K562 (cell line): ENCODE measurements at regions not wholly inside any gene's neighbourhood (a gene's known extent, or its start where the extent isn't known, plus 50 kb on each side); places are given as distances from the start of the nearest gene placed in this dataset.

Experiments used
- ATAC-seq: fragments of 200-7000 bp; cut with Tn5 transposase; 3 replicates; pipeline ENCODE4 v1.9.1; 2020; ENCODE audit warnings: moderate library complexity
- BruUV-seq: library from RNA; stranded (reverse); fragments of 400-500 nt; replicated peaks from 2 replicates; lab custom pipeline; 2021; lab: Mats Ljungman, UMichigan
- CTCF ChIA-PET: fragments of 300-600 bp; formaldehyde crosslinking; extraction: SDS; loops from one replicate; lab custom pipeline; 2021; ENCODE audit warnings: low intra/inter-chr PET ratio; lab: Yijun Ruan, JAX
- POLR2A ChIA-PET: fragments of 300-600, 350-650 bp; sonication (Branson Sonifier 250); formaldehyde crosslinking; extraction: SDS; loops from one replicate; lab custom pipeline; 2021; ENCODE audit warnings: antibody characterized with exemption, inconsistent platforms; lab: Yijun Ruan, JAX
- DNase-seq, 4 experiments: peaks; one replicate each; pipeline versions ENCODE4 v3.0.0 to v3.0.0-alpha.2; 2011 to 2018; ENCODE audit warnings: low spot score in 3 of 4, mixed read lengths in 3 of 4; ENCODE audit errors: extremely low read depth in 1 of 4
- FAIRE-seq: peaks from 2 replicates; lab custom pipeline; 2011; peaks lifted over from hg19 to GRCh38; lab: Jason Lieb, UNC
- H2AFZ ChIP-seq: 2 replicates; pipeline ENCODE4 v1.6.0; 2011; ENCODE audit warnings: low read depth, low read length, control low read depth, inconsistent platforms
- H3K27ac ChIP-seq: fragments of 200-600 bp; 3 replicates; pipeline ENCODE4 v1.8.0; 2011; ENCODE audit warnings: low read depth, mild to moderate bottlenecking, control low read depth, inconsistent platforms, low read length, moderate library complexity, mixed read lengths; ENCODE audit errors: extremely low read depth
- H3K27me3 ChIP-seq, 2 experiments: fragments of 300-600 bp in 1 of 2; 2 replicates in 1 of 2; 3 replicates in 1 of 2; pipeline versions ENCODE4 v1.6.0 to v1.8.0; 2011; ENCODE audit warnings: inconsistent platforms in 2 of 2, low read length in 2 of 2, mild to moderate bottlenecking in 1 of 2, mixed read lengths in 1 of 2, moderate library complexity in 1 of 2; ENCODE audit not compliant: control insufficient read depth in 2 of 2, insufficient read depth in 2 of 2
- H3K36me3 ChIP-seq: fragments of 300-600 bp; 3 replicates; pipeline ENCODE4 v1.8.0; 2011; ENCODE audit warnings: mild to moderate bottlenecking, low read length, inconsistent platforms; ENCODE audit not compliant: control insufficient read depth, insufficient read depth
- H3K4me1 ChIP-seq, 2 experiments: fragments of 200-600 bp in 1 of 2; replicated peaks in 1 of 2; 2 replicates in 1 of 2; 3 replicates in 1 of 2; pipeline versions ENCODE4 v1.5.1 to v1.8.0; 2011; ENCODE audit warnings: inconsistent platforms in 2 of 2, low read length in 2 of 2, mild to moderate bottlenecking in 1 of 2, mixed read lengths in 1 of 2, moderate library complexity in 1 of 2; ENCODE audit not compliant: control insufficient read depth in 2 of 2, insufficient read depth in 2 of 2
- H3K4me2 ChIP-seq: 2 replicates; pipeline ENCODE4 v1.6.1; 2011; ENCODE audit warnings: low read length, control low read depth, inconsistent platforms, mixed read lengths; ENCODE audit not compliant: insufficient read depth
- H3K4me3 ChIP-seq: fragments of 200-600 bp; sonication (generic), shearing (Covaris generic); 2 replicates; pipeline ENCODE4 v1.5.1; 2016; ENCODE audit warnings: control low read depth, inconsistent platforms
- H3K79me2 ChIP-seq: fragments of 200-600 bp; 3 replicates; pipeline ENCODE4 v1.8.0; 2011; ENCODE audit warnings: low read length, inconsistent platforms; ENCODE audit not compliant: control insufficient read depth, insufficient read depth
- H3K9ac ChIP-seq, 2 experiments: 2 replicates each; pipeline versions ENCODE4 v1.6.0 to v1.6.1; 2011; ENCODE audit warnings: low read depth in 2 of 2, low read length in 2 of 2, control low read depth in 1 of 2, inconsistent platforms in 1 of 2, mild to moderate bottlenecking in 1 of 2, mixed read lengths in 1 of 2; ENCODE audit not compliant: insufficient read depth in 1 of 2
- H3K9me1 ChIP-seq: one replicate; pipeline ENCODE4 v1.6.0; 2011; ENCODE audit warnings: inconsistent platforms, mild to moderate bottlenecking, low read length, moderate library complexity; ENCODE audit not compliant: control insufficient read depth, insufficient read depth
- H3K9me3 ChIP-seq: replicated peaks from 2 replicates; pipeline ENCODE4 v1.5.1; 2011; ENCODE audit warnings: low read depth, low read length, inconsistent platforms; ENCODE audit not compliant: control insufficient read depth, insufficient read depth
- H4K20me1 ChIP-seq: replicated peaks from 2 replicates; pipeline ENCODE4 v1.6.1; 2011; ENCODE audit warnings: low read length, inconsistent platforms, mixed read lengths; ENCODE audit not compliant: control insufficient read depth, insufficient read depth
- ATF3 ChIP-seq, 2 experiments: fragments of 450-650 bp in 1 of 2; sonication (generic) in 1 of 2; formaldehyde crosslinking in 1 of 2; IDR thresholded peaks in 1 of 2; conservative IDR thresholded peaks in 1 of 2; 2 replicates each; pipeline versions ENCODE4 v1.6.1 to v1.8.1; 2016 to 2023; ENCODE audit warnings: mild to moderate bottlenecking in 2 of 2, moderate library complexity in 2 of 2, inconsistent platforms in 1 of 2, missing genetic modification reagents in 1 of 2
- CREM ChIP-seq: IDR thresholded peaks from 2 replicates; pipeline ENCODE4 v1.6.1; 2014; ENCODE audit warnings: antibody characterized with exemption, low read depth
- FOXO4 ChIP-seq: fragments of 450-650 bp; formaldehyde crosslinking; IDR thresholded peaks from 2 replicates; pipeline ENCODE4 v1.4.0; 2020; ENCODE audit warnings: mild to moderate bottlenecking, moderate library complexity
- GABPB2 ChIP-seq: fragments of 250-450 bp; sonication (Bioruptor Pico); conservative IDR thresholded peaks from 2 replicates; pipeline ENCODE4 v1.5.1; 2021; ENCODE audit warnings: mild to moderate bottlenecking
- IRF9 ChIP-seq: fragments of 450-650 bp; IDR thresholded peaks from 2 replicates; pipeline ENCODE4 v1.6.1; 2016; ENCODE audit warnings: missing biosample characterization, missing genetic modification characterization
- MEF2A ChIP-seq: IDR thresholded peaks from 2 replicates; pipeline ENCODE4 v1.6.1; 2011; ENCODE audit warnings: low read depth, mild to moderate bottlenecking, low read length, moderate library complexity; ENCODE audit not compliant: control insufficient read depth
- PHB2 ChIP-seq: fragments of 450-650 bp; IDR thresholded peaks from 2 replicates; pipeline ENCODE4 v1.6.1; 2017; ENCODE audit warnings: low read depth
- TSC22D4 ChIP-seq: fragments of 450-650 bp; IDR thresholded peaks from 2 replicates; pipeline ENCODE4 v1.6.1; 2016; ENCODE audit warnings: missing genetic modification characterization, missing biosample characterization, control low read depth
- ZNF23 ChIP-seq: fragments of 250-450 bp; sonication (Bioruptor Pico); IDR thresholded peaks from 2 replicates; pipeline ENCODE4 v1.4.0; 2020; ENCODE audit warnings: mild to moderate bottlenecking
- ZNF77 ChIP-seq: fragments of 250-450 bp; sonication (Bioruptor Pico); IDR thresholded peaks from 2 replicates; pipeline ENCODE4 v1.5.0; 2020
- WGBS: fragments of 100-300 bp; shearing (Covaris generic); methylation state at CpG from one replicate; pipeline ENCODE4 v1.1.6; 2016; ENCODE audit warnings: low coverage, mixed read lengths; ENCODE audit not compliant: insufficient coverage; ENCODE audit errors: missing lambda C conversion rate; 5-methylcytosine and 5-hydroxymethylcytosine counted together
- in situ Hi-C: fragments of 300-500 bp; cut with MboI; formaldehyde crosslinking; loops from 4 replicates; pipeline ENCODE4 v1.15.0; 2018; ENCODE audit warnings: inconsistent platforms, mixed read lengths
- intact Hi-C: fragments of 100-400 bp; cut with micrococcal nuclease; formaldehyde crosslinking; loops from 2 replicates; pipeline ENCODE4 v1.14.2; 2022
- TF ChIP-seq, protein P1 (sequence below): fragments of 450-650 bp; IDR thresholded peaks from one replicate; pipeline ENCODE4 v1.6.1; 2018; ENCODE audit warnings: mild to moderate bottlenecking, moderate library complexity; ENCODE audit not compliant: partially characterized antibody

- no peak for TF ChIP-seq MEF2A
Observed at GRCh38 chr6:80454197-80454596, 347.7 kb downstream of the BCKDHB start (continued).

DNA sequence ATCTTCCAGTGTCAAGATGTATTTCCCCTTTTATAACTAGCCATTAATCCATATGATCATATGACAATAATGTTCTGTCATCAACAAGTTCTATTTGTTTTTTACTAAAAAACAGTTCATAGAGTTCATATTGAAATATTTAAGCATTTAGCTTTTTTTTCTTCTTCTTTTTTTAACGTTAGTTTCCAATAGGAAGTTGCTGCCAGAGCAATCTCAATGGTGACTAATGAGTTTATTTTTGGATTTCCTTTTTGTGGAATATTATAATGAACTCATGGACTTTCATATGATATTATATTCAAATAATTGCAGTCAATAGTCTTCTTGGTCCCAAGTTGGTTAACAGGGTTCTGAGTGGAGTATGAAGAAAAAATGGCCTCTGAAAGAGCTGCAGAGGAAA, 343.3 kb downstream of the BCKDHB start:
- CTCF ChIA-PET: no interaction called here

More for the DNA sequence above, 343.3 kb downstream of the BCKDHB start:
- in situ Hi-C loops: no loop called here
- intact Hi-C loops: no loop called here
- Histone ChIP-seq H3K36me3 (no peaks in the 10 kb centered on the region), H3K79me2 (no peaks in the 10 kb centered on the region), H3K4me1 (no peaks in the 10 kb centered on the region), H3K27ac (no peak overlapping the region)
- no TSS peak for BruUV-seq
- no peak for FAIRE-seq
- POLR2A ChIA-PET: no interaction called here
- no peak for TF ChIP-seq GABPB2 (CRISPR knock-in tag)
- TF ChIP-seq TSC22D4 (tag): no peak
- TF ChIP-seq IRF9: no peak
- TF ChIP-seq FOXO4: no peak
- TF ChIP-seq PHB2: no peak
- no peak for TF ChIP-seq ZNF23 (CRISPR knock-in tag)
- TF ChIP-seq ZNF77 (CRISPR knock-in tag): no peak
- TF ChIP-seq CREM: no peak
- TF ChIP-seq, protein P1, sequence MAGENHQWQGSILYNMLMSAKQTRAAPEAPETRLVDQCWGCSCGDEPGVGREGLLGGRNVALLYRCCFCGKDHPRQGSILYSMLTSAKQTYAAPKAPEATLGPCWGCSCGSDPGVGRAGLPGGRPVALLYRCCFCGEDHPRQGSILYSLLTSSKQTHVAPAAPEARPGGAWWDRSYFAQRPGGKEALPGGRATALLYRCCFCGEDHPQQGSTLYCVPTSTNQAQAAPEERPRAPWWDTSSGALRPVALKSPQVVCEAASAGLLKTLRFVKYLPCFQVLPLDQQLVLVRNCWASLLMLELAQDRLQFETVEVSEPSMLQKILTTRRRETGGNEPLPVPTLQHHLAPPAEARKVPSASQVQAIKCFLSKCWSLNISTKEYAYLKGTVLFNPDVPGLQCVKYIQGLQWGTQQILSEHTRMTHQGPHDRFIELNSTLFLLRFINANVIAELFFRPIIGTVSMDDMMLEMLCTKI: no peak
- no peak for TF ChIP-seq ATF3 (IDR thresholded peaks at IDR 0.05)
- no peak for TF ChIP-seq ATF3 (CRISPR knock-in tag; conservative IDR thresholded peaks at IDR 0.05)
- TF ChIP-seq, all 486 proteins: peak for 0
- H3K9me3 ChIP-seq: 0 out of 2 replicates have a peak, but pooled peaks cover 2% of the 10 kb centered on the region
- no peak overlapping the region for H3K4me2 ChIP-seq
- no peak overlapping the region for H3K4me3 ChIP-seq
- H4K20me1 ChIP-seq: no peaks in the 10 kb centered on the region
- DNase-seq (no peak), ATAC-seq (no peak)
- H3K9me1 ChIP-seq: no peaks in the 10 kb centered on the region
- no peaks in the 10 kb centered on the region for H3K27me3 ChIP-seq
- WGBS: 0% methylated on average over 1 of the region's 1 CpG
- H3K9ac ChIP-seq: no peak overlapping the region
- H2AFZ ChIP-seq: no peak overlapping the region
